KMS-11 (cell line): ENCODE measurements at regions not wholly inside any gene's neighbourhood (a gene's known extent, or its start where the extent isn't known, plus 50 kb on each side); places are given as distances from the start of the nearest gene placed in this dataset.

Source experiments
- H2AFZ ChIP-seq: fragments of 200-600 bp; sonication (generic); 2 replicates; pipeline ENCODE4 v1.6.1; 2016; ENCODE audit warnings: antibody characterized with exemption, mixed run types, low read depth
- H3K27ac ChIP-seq: fragments of 200-600 bp; sonication (generic); 2 replicates; pipeline ENCODE4 v1.6.1; 2016; ENCODE audit warnings: mild to moderate bottlenecking, mixed run types
- H3K27me3 ChIP-seq: fragments of 200-600 bp; sonication (generic); 2 replicates; pipeline ENCODE4 v1.6.1; 2017; ENCODE audit warnings: mild to moderate bottlenecking, low read depth, mixed run types, moderate library complexity; ENCODE audit not compliant: insufficient read depth
- H3K36me3 ChIP-seq: fragments of 200-600 bp; sonication (generic); 2 replicates; pipeline ENCODE4 v1.6.1; 2017; ENCODE audit warnings: mild to moderate bottlenecking, mixed run types; ENCODE audit not compliant: insufficient read depth
- H3K4me1 ChIP-seq: fragments of 200-600 bp; sonication (generic); 2 replicates; pipeline ENCODE4 v1.6.1; 2016; ENCODE audit warnings: mild to moderate bottlenecking, low read depth, mixed run types; ENCODE audit not compliant: poor library complexity, severe bottlenecking
- H3K4me2 ChIP-seq: fragments of 200-600 bp; sonication (generic); 2 replicates; pipeline ENCODE4 v1.7.0; 2016; ENCODE audit warnings: mild to moderate bottlenecking, mixed run types
- H3K4me3 ChIP-seq: fragments of 200-600 bp; sonication (generic); IDR thresholded peaks from 2 replicates; pipeline ENCODE4 v1.6.1; 2017; ENCODE audit warnings: low read depth, low read length, mixed read lengths; ENCODE audit not compliant: insufficient read depth
- H3K79me2 ChIP-seq: fragments of 200-600 bp; sonication (generic); 2 replicates; pipeline ENCODE4 v1.6.1; 2016; ENCODE audit warnings: low read depth, mixed run types; ENCODE audit not compliant: insufficient read depth
- H3K9ac ChIP-seq: fragments of 200-600 bp; sonication (generic); 2 replicates; pipeline ENCODE4 v1.6.1; 2016; ENCODE audit warnings: mild to moderate bottlenecking, mixed run types
- H4K20me1 ChIP-seq: fragments of 200-600 bp; sonication (generic); 2 replicates; pipeline ENCODE4 v1.6.1; 2016; ENCODE audit warnings: mild to moderate bottlenecking, mixed run types; ENCODE audit not compliant: insufficient read depth
- TF ChIP-seq, protein P1 (sequence below): fragments of 200-600 bp; sonication (generic); conservative IDR thresholded peaks from 2 replicates; pipeline ENCODE4 v1.6.1; 2017; ENCODE audit warnings: low read depth, mild to moderate bottlenecking, antibody characterized with exemption, low read length, moderate library complexity, mixed read lengths

DNA sequence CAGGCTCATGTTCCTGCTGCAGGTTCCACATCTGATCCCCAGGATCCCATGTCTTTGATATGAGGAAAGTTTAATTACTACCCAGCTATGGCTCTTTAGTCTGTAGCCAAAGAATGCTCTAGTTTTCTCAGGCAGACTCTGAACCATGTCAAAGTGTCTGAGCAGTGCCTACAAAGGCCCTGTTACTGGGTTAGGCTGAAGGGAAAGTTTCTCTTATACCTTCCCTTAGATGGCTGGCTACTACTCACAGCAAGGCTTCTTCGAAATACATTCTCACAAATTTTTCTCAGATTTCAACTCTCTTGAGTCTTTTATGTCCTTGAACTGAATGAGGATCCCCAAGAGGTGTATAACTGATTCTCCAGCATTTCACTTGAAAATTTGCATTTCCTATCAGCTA lies 102.4 kb downstream of the NR1D2 start:
- Histone ChIP-seq H4K20me1 (no peaks in the 10 kb centered on the region), H3K79me2 (no peaks in the 10 kb centered on the region), H3K4me3 (no peak overlapping the region), H2AFZ (no peak overlapping the region), H3K9ac (no peak overlapping the region), H3K36me3 (no peaks in the 10 kb centered on the region), H3K27me3 (no peaks in the 10 kb centered on the region), H3K4me1 (peaks cover 12% of the 10 kb centered on the region), H3K4me2 (0 out of 2 replicates have a peak overlapping the region, but pooled peaks have one; percentile 6), H3K27ac (no peak overlapping the region)
- TF ChIP-seq, protein P1, sequence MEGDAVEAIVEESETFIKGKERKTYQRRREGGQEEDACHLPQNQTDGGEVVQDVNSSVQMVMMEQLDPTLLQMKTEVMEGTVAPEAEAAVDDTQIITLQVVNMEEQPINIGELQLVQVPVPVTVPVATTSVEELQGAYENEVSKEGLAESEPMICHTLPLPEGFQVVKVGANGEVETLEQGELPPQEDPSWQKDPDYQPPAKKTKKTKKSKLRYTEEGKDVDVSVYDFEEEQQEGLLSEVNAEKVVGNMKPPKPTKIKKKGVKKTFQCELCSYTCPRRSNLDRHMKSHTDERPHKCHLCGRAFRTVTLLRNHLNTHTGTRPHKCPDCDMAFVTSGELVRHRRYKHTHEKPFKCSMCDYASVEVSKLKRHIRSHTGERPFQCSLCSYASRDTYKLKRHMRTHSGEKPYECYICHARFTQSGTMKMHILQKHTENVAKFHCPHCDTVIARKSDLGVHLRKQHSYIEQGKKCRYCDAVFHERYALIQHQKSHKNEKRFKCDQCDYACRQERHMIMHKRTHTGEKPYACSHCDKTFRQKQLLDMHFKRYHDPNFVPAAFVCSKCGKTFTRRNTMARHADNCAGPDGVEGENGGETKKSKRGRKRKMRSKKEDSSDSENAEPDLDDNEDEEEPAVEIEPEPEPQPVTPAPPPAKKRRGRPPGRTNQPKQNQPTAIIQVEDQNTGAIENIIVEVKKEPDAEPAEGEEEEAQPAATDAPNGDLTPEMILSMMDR, result no peak

DNA sequence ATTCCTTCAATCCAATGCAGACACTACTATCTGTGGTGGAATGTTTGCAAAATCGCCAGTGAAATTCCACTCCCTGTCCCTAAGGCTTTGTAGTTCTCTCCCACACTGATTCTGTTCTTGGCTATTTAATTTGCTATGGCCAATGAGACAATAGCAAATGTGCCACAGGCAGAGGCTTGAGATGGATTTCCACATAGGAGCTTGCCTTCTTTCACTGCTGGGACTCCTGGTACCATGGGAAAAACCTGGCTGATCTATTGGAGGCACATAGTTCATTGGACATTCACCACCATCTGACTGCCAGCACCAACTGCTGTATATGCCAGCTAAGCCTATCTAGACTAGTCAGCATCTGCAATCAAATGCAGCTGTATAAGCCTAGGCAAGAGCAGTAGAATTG lies 103.8 kb downstream of the NR1D2 start:
- TF ChIP-seq, protein P1, result no peak
- Histone ChIP-seq H3K4me3 (no peak overlapping the region), H3K36me3 (no peaks in the 10 kb centered on the region), H3K27me3 (no peaks in the 10 kb centered on the region), H4K20me1 (no peaks in the 10 kb centered on the region), H3K4me1 (peaks cover 12% of the 10 kb centered on the region), H3K4me2 (no peak overlapping the region), H2AFZ (no peak overlapping the region), H3K79me2 (no peaks in the 10 kb centered on the region), H3K9ac (no peak overlapping the region), H3K27ac (no peak overlapping the region)

DNA sequence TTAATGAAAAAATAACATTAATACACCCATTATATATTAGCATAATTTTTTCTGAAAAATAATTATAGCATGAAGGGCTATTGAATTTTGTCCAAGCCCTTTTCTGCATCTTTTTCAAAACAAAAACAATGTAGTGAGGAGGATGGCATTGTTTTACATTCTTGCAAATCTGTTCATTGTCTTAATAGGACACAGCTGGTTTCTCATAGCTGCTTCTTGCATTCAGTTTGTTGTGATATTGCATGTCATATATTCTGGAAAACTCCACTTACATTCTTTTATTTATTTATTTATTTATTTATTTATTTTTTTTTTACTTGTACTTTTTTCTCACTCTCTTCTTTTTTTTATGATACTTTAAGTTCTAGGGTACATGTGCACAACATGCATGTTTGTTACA lies 107.4 kb downstream of the NR1D2 start:
- H3K9ac ChIP-seq, result no peak overlapping the region
- no peaks in the 10 kb centered on the region for H3K27me3 ChIP-seq
- no peak overlapping the region for H3K4me2 ChIP-seq
- no peak overlapping the region for H3K27ac ChIP-seq
- H2AFZ ChIP-seq, result no peak overlapping the region
- H3K79me2 ChIP-seq, result no peaks in the 10 kb centered on the region
- no peak overlapping the region for H3K4me3 ChIP-seq
- H3K4me1 ChIP-seq, result peaks cover 10% of the 10 kb centered on the region
- H3K36me3 ChIP-seq, result no peaks in the 10 kb centered on the region
- H4K20me1 ChIP-seq, result no peaks in the 10 kb centered on the region
- TF ChIP-seq, protein P1, result no peak

DNA sequence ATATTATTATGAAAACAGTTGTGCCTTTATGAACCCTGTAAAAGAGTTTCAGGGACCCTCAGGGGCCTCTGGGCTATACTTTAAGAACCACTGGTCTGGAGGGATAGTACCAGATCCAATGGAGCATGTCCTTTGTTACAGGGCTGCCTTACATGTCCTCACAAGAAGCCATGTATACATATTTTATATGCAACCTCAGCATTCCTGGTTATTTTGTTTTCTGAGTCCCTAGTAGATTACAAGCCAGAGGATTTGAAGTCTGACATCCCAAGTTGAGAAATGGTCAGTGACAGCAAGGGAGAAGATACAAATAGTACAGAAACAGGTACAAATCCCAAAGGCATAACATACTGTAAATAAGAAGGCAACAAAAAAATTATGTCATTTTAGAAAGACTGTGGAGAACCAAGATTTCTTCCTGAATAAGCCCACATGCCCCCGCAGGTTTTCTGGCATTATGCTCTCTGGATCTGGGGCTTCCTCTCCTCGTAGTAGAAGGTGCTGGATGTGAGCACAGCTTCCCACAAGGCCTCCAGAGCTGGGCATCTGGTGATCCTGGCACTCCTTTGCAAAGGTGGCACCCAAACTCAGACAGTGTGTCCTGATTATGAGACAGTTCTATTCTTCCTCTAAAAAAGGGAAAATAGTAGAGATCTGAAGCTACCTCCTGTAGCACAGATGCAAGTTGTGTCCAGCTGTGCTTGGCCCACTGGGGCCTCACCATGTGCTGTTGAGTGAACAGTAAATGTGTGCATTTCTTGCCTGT lies 114.0 kb downstream of the NR1D2 start:
- Histone ChIP-seq H3K27me3 (no peaks in the 10 kb centered on the region), H3K4me2 (no peak overlapping the region), H2AFZ (no peak overlapping the region), H3K27ac (no peak overlapping the region), H3K4me3 (no peak overlapping the region), H3K4me1 (no peaks in the 10 kb centered on the region), H4K20me1 (no peaks in the 10 kb centered on the region), H3K9ac (no peak overlapping the region), H3K79me2 (no peaks in the 10 kb centered on the region), H3K36me3 (no peaks in the 10 kb centered on the region)
- TF ChIP-seq, protein P1, result no peak
